OCI-LY1 (cell line): ENCODE measurements at regions not wholly inside any gene's neighbourhood (a gene's known extent, or its start where the extent isn't known, plus 50 kb on each side); places are given as distances from the start of the nearest gene placed in this dataset.

Source experiments
- H2AFZ ChIP-seq: fragments of 200-600 bp; sonication (generic), shearing (Covaris generic); 2 replicates; pipeline ENCODE4 v1.6.0; 2014; ENCODE audit warnings: antibody characterized with exemption, mild to moderate bottlenecking, low read length
- H3F3A ChIP-seq: fragments of 200-600 bp; sonication (generic), shearing (Covaris generic); 2 replicates; pipeline ENCODE4 v1.6.0; 2014; ENCODE audit warnings: mild to moderate bottlenecking, antibody characterized with exemption, low read length, moderate library complexity; ENCODE audit not compliant: insufficient read depth
- H3K27ac ChIP-seq: fragments of 200-600 bp; sonication (generic); 2 replicates; pipeline ENCODE4 v1.5.1; 2014; ENCODE audit warnings: low read length, mixed run types, mild to moderate bottlenecking, low read depth; ENCODE audit not compliant: poor library complexity, severe bottlenecking
- H3K27me3 ChIP-seq: fragments of 200-600 bp; sonication (generic); 2 replicates; pipeline ENCODE4 v1.6.0; 2014; ENCODE audit warnings: antibody characterized with exemption, mild to moderate bottlenecking, low read length, moderate library complexity; ENCODE audit not compliant: insufficient read depth
- H3K36me3 ChIP-seq: fragments of 200-600 bp; sonication (generic); 2 replicates; pipeline ENCODE4 v1.6.1; 2014; ENCODE audit warnings: mild to moderate bottlenecking, antibody characterized with exemption, low read length, moderate library complexity, mixed read lengths; ENCODE audit not compliant: insufficient read depth
- H3K4me1 ChIP-seq: fragments of 200-600 bp; sonication (generic); 2 replicates; pipeline ENCODE4 v1.5.1; 2014; ENCODE audit warnings: mild to moderate bottlenecking, low read length, moderate library complexity; ENCODE audit not compliant: insufficient read depth, severe bottlenecking
- H3K4me2 ChIP-seq: fragments of 200-600 bp; sonication (generic), shearing (Covaris generic); 2 replicates; pipeline ENCODE4 v1.6.1; 2014; ENCODE audit warnings: low read length
- H3K4me3 ChIP-seq: fragments of 200-600 bp; sonication (generic); 2 replicates; pipeline ENCODE4 v1.5.1; 2014; ENCODE audit warnings: low read length, low read depth, mild to moderate bottlenecking, mixed read lengths; ENCODE audit not compliant: poor library complexity, severe bottlenecking
- H3K79me2 ChIP-seq: fragments of 200-600 bp; shearing (Covaris generic); 2 replicates; pipeline ENCODE4 v1.6.1; 2016; ENCODE audit warnings: mixed run types, low read length, mixed read lengths; ENCODE audit not compliant: insufficient read depth
- H3K9ac ChIP-seq: fragments of 200-600 bp; sonication (generic), shearing (Covaris generic); 2 replicates; pipeline ENCODE4 v1.6.1; 2014; ENCODE audit warnings: mild to moderate bottlenecking, low read length, mixed read lengths
- H3K9me2 ChIP-seq: fragments of 200-600 bp; sonication (generic), shearing (Covaris generic); 2 replicates; pipeline ENCODE4 v1.6.1; 2014; ENCODE audit warnings: low read depth, mild to moderate bottlenecking, low read length, mixed read lengths
- H3K9me3 ChIP-seq: fragments of 200-600 bp; shearing (Covaris generic); 2 replicates; pipeline ENCODE4 v1.6.1; 2014; ENCODE audit warnings: low read length, mixed read lengths
- H4K20me1 ChIP-seq: fragments of 200-600 bp; sonication (generic), shearing (Covaris generic); 2 replicates; pipeline ENCODE4 v1.6.0; 2016; ENCODE audit warnings: mild to moderate bottlenecking, low read length; ENCODE audit not compliant: insufficient read depth
- CTCF ChIP-seq: fragments of 200-600 bp; sonication (generic), shearing (Covaris generic); IDR thresholded peaks from 2 replicates; pipeline ENCODE4 v1.5.1; 2017; ENCODE audit warnings: mild to moderate bottlenecking, antibody characterized with exemption, low read length, moderate library complexity, mixed read lengths
- EZH2 ChIP-seq: fragments of 200-600 bp; sonication (generic), shearing (Covaris generic); IDR thresholded peaks from 2 replicates; pipeline ENCODE4 v1.8.0; 2017; ENCODE audit warnings: borderline replicate concordance, mixed run types, mild to moderate bottlenecking, antibody characterized with exemption, low read length, moderate library complexity, mixed read lengths

DNA sequence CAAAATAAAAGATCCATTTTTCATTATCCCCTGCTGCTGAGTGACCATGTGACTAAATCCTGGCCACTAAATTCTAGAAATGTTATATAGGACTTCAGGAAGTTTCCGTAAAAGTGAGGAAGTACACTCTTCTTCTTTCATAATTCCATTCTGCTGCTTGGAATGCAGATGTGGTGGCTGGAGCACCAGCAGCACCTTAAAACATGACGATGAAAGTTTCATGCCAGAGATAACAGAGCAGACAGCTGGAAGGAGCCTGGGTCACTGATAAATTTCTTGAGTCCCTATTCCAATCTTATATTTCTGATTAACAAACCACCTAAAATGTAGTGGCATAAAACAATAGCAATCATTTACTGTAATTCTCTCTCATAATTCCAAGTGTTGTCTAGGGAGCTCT, 238.7 kb downstream of the TBL1XR1 start:
- Histone ChIP-seq H3K4me1 (no peaks in the 10 kb centered on the region), H3K9ac (no peak overlapping the region), H3K4me2 (no peak overlapping the region), H3K27me3 (no peaks in the 10 kb centered on the region), H4K20me1 (no peaks in the 10 kb centered on the region), H2AFZ (no peak overlapping the region), H3K27ac (no peak overlapping the region), H3K9me2 (no peaks in the 10 kb centered on the region), H3F3A (no peaks in the 10 kb centered on the region), H3K4me3 (no peak overlapping the region), H3K9me3 (no peaks in the 10 kb centered on the region), H3K36me3 (no peaks in the 10 kb centered on the region), H3K79me2 (no peaks in the 10 kb centered on the region)
- TF ChIP-seq EZH2 (no peak), CTCF (no peak)

DNA sequence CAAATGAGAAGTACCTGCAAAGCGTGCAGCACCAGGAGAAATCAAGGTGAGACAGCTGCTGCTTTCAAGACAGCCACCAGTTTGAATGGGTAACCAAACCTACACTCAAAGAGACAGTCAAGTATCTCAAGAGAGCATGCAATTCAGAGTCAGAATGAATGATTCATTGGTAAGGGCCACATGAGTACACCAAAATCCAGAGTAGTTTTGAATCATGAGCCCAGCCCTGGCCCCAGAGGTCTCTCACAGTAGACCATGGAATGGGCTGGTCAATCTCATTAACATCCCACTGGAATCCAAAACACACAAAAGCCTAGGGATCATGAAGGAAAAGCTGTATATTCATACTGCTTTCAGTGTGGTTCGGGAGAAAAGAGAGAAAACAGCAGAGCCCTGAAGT, 242.8 kb downstream of the TBL1XR1 start:
- Histone ChIP-seq H3K36me3 (no peaks in the 10 kb centered on the region), H3K9ac (no peak overlapping the region), H3F3A (no peaks in the 10 kb centered on the region), H2AFZ (no peak overlapping the region), H3K4me3 (no peak overlapping the region), H3K4me2 (no peak overlapping the region), H3K9me2 (no peaks in the 10 kb centered on the region), H3K4me1 (no peaks in the 10 kb centered on the region), H3K27me3 (no peaks in the 10 kb centered on the region), H3K9me3 (no peaks in the 10 kb centered on the region), H4K20me1 (no peaks in the 10 kb centered on the region), H3K27ac (no peak overlapping the region), H3K79me2 (no peaks in the 10 kb centered on the region)
- no peak for TF ChIP-seq EZH2
- no peak for TF ChIP-seq CTCF

DNA sequence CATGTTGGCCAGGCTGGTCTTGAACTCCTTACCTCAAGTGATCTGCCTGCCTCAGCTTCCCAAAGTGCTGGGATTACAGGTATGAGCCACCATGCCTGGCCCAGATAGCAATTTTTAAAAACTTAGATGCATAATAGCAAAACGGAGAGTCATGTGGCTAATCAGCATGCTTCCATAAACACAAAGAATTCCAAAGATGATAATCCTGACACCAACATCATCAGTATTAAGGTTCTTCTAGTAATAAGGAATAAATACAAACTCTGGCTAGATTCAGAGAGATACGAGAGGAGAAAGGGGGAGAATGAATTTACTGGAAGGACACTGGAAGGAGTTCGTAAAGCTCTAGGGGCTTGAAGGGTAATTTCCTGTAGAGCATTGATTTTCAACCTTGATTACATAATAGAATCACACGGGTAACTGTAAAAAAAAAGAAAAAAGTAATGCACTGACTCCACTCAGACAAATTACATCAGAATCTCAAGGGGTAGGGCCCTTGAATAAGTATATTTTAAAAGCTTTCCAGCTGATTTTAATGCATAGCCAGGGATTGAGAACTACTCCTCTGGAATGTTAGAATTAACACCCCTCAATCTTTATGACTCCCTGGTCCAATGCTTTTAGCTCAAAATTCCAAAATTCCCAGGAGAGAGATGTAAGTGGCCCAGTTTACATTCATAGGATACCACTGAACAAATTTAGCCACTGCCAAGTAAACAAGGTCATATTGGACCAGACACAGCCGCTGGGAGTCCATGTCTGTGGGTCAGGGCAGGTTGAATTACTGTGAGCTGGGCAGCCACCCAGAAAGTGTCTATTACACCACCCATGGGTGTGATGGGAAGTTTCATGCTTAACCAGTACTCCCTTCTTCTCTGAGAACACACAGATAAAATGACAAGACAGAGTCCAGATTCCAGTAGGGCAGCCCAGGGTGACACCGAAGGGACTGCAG, 243.9 kb downstream of the TBL1XR1 start:
- Histone ChIP-seq H3K36me3 (no peaks in the 10 kb centered on the region), H3K4me1 (no peaks in the 10 kb centered on the region), H3K9ac (no peak overlapping the region), H2AFZ (no peak overlapping the region), H3K27me3 (no peaks in the 10 kb centered on the region), H3K9me2 (no peaks in the 10 kb centered on the region), H3K4me2 (no peak overlapping the region), H3K27ac (no peak overlapping the region), H3K9me3 (no peaks in the 10 kb centered on the region), H3F3A (no peaks in the 10 kb centered on the region), H3K4me3 (no peak overlapping the region), H3K79me2 (no peaks in the 10 kb centered on the region), H4K20me1 (no peaks in the 10 kb centered on the region)
- TF ChIP-seq EZH2 (no peak), CTCF (no peak)
